OCI-LY1 (cell line): ENCODE measurements at regions not wholly inside any gene's neighbourhood (a gene's known extent, or its start where the extent isn't known, plus 50 kb on each side); places are given as distances from the start of the nearest gene placed in this dataset.
"Not testable (repeated sequence)": the region's sequence is repeated elsewhere in the genome, so short reads cannot be mapped to it uniquely, and the experiment has no call there.

Source experiments
- H2AFZ ChIP-seq: fragments of 200-600 bp; sonication (generic), shearing (Covaris generic); 2 replicates; pipeline ENCODE4 v1.6.0; 2014; ENCODE audit warnings: antibody characterized with exemption, mild to moderate bottlenecking, low read length
- H3F3A ChIP-seq: fragments of 200-600 bp; sonication (generic), shearing (Covaris generic); 2 replicates; pipeline ENCODE4 v1.6.0; 2014; ENCODE audit warnings: mild to moderate bottlenecking, antibody characterized with exemption, low read length, moderate library complexity; ENCODE audit not compliant: insufficient read depth
- H3K27ac ChIP-seq: fragments of 200-600 bp; sonication (generic); 2 replicates; pipeline ENCODE4 v1.5.1; 2014; ENCODE audit warnings: low read length, mixed run types, mild to moderate bottlenecking, low read depth; ENCODE audit not compliant: poor library complexity, severe bottlenecking
- H3K27me3 ChIP-seq: fragments of 200-600 bp; sonication (generic); 2 replicates; pipeline ENCODE4 v1.6.0; 2014; ENCODE audit warnings: antibody characterized with exemption, mild to moderate bottlenecking, low read length, moderate library complexity; ENCODE audit not compliant: insufficient read depth
- H3K36me3 ChIP-seq: fragments of 200-600 bp; sonication (generic); 2 replicates; pipeline ENCODE4 v1.6.1; 2014; ENCODE audit warnings: mild to moderate bottlenecking, antibody characterized with exemption, low read length, moderate library complexity, mixed read lengths; ENCODE audit not compliant: insufficient read depth
- H3K4me1 ChIP-seq: fragments of 200-600 bp; sonication (generic); 2 replicates; pipeline ENCODE4 v1.5.1; 2014; ENCODE audit warnings: mild to moderate bottlenecking, low read length, moderate library complexity; ENCODE audit not compliant: insufficient read depth, severe bottlenecking
- H3K4me2 ChIP-seq: fragments of 200-600 bp; sonication (generic), shearing (Covaris generic); 2 replicates; pipeline ENCODE4 v1.6.1; 2014; ENCODE audit warnings: low read length
- H3K4me3 ChIP-seq: fragments of 200-600 bp; sonication (generic); 2 replicates; pipeline ENCODE4 v1.5.1; 2014; ENCODE audit warnings: low read length, low read depth, mild to moderate bottlenecking, mixed read lengths; ENCODE audit not compliant: poor library complexity, severe bottlenecking
- H3K79me2 ChIP-seq: fragments of 200-600 bp; shearing (Covaris generic); 2 replicates; pipeline ENCODE4 v1.6.1; 2016; ENCODE audit warnings: mixed run types, low read length, mixed read lengths; ENCODE audit not compliant: insufficient read depth
- H3K9ac ChIP-seq: fragments of 200-600 bp; sonication (generic), shearing (Covaris generic); 2 replicates; pipeline ENCODE4 v1.6.1; 2014; ENCODE audit warnings: mild to moderate bottlenecking, low read length, mixed read lengths
- H3K9me2 ChIP-seq: fragments of 200-600 bp; sonication (generic), shearing (Covaris generic); 2 replicates; pipeline ENCODE4 v1.6.1; 2014; ENCODE audit warnings: low read depth, mild to moderate bottlenecking, low read length, mixed read lengths
- H3K9me3 ChIP-seq: fragments of 200-600 bp; shearing (Covaris generic); 2 replicates; pipeline ENCODE4 v1.6.1; 2014; ENCODE audit warnings: low read length, mixed read lengths
- H4K20me1 ChIP-seq: fragments of 200-600 bp; sonication (generic), shearing (Covaris generic); 2 replicates; pipeline ENCODE4 v1.6.0; 2016; ENCODE audit warnings: mild to moderate bottlenecking, low read length; ENCODE audit not compliant: insufficient read depth

DNA sequence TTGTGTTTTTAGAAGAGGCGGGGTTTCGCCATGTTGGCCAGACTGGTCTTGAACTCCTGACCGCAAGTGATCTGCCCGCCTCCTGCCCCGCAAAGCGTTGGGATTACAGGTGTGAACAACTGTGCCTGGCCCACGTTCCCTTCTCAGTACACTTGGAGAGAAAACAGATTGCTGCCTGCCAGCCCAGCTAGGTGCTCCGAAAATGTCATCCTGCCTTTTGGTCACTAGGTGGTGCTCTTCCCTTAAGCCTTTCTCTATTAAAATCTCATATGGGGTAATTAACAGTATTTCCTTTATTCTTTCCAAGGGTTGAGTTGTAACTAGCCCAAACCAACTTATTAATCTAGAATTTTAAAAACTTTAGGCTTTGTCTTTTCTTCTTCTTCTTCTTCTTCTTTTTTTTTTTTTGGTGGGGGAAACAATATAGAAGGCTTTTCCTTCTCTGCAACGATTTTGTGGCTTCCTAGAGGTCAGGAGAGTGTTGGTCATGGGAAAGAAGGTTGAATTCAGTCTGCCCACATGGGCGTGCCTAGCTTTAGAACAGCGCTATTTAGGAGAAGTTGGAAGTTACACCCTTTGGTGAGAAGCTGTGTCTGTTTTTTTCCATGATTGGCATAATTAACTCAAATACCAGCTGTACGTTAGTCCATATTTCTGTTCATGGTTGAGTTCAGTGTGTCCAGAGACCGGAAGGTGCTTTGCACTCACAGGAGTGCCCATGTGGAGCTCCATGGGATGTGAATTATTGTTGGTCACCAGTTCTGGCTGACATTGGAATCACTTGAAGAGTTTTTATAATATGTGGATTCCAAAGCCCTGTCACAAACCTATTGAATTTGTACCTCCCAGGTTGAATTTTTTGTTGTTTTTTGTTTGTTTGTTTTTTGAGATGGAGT, 110.1 kb downstream of the LAT start:
- H3K27ac ChIP-seq, H3K9me2 ChIP-seq, H3K36me3 ChIP-seq, H2AFZ ChIP-seq, H3K4me2 ChIP-seq, H3K4me1 ChIP-seq, H3F3A ChIP-seq, H4K20me1 ChIP-seq, H3K27me3 ChIP-seq, H3K4me3 ChIP-seq, H3K9me3 ChIP-seq, H3K9ac ChIP-seq, H3K79me2 ChIP-seq: not testable (repeated sequence)

DNA sequence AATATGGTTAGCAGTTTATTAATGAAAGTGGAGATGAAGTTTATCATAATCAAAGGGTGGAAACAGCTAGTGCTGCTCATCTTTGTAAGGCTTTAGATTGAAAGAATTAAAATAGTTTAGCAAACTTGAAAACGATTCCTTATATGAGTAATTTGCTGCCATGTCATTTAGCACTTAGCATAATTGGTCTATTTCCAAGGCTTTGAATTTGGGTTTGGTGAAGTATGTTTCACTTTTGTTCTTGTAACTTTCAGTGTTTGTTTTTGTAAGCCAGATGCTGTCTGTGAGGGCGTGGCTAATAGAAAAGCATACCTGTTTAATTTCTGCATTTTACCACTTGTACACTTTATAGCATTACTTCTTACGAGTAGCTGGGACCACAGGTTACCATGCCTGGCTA, 109.5 kb downstream of the LAT start:
- not testable (repeated sequence) for H3K27ac ChIP-seq, H2AFZ ChIP-seq, H3K9ac ChIP-seq, H3K79me2 ChIP-seq, H4K20me1 ChIP-seq, H3K4me1 ChIP-seq, H3K27me3 ChIP-seq, H3F3A ChIP-seq, H3K9me2 ChIP-seq, H3K4me3 ChIP-seq, H3K4me2 ChIP-seq, H3K36me3 ChIP-seq, H3K9me3 ChIP-seq

DNA sequence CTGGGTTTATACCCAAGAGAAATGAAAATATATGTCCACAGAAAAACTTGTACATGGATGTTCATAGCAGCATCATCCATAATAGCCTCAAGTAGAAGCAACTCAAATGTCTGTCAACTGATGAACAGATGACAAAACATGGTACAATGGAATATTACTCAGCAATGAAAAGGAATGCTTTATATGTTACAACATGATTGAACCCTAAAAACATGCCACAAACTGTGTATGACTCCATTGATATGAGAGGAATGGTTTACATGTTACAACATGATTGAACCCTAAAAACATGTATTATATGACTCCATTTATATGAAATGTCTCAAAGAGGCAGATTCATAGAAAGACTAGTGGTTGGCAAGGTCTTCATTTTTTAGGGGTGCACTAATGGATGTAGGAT, 104.8 kb downstream of the LAT start:
- H2AFZ ChIP-seq, H3F3A ChIP-seq, H3K4me3 ChIP-seq, H3K27ac ChIP-seq, H3K9ac ChIP-seq, H4K20me1 ChIP-seq, H3K36me3 ChIP-seq, H3K9me2 ChIP-seq, H3K27me3 ChIP-seq, H3K4me1 ChIP-seq, H3K4me2 ChIP-seq, H3K79me2 ChIP-seq, H3K9me3 ChIP-seq: not testable (repeated sequence)

DNA sequence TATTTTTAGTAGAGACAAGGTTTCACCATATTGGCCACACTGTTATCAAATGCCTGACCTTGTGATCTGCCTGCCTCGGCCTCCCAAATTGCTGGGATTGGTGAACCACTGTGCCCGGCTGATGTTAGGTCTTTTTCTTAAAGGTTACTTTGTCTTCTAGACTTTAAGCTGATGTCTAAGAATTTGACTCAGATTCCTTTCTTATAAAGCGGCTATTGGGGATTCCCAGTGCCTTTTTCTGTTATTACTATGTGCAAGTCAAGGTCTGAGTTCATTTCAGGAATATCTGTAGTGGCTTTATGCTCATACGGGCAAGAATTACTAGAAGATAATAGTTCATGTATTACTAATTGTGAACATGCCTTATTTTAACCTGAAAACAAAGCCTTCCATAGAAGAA, 102.8 kb downstream of the LAT start:
- not testable (repeated sequence) for H3K4me2 ChIP-seq, H3K4me3 ChIP-seq, H3K79me2 ChIP-seq, H3F3A ChIP-seq, H3K9me2 ChIP-seq, H4K20me1 ChIP-seq, H3K4me1 ChIP-seq, H3K9ac ChIP-seq, H3K36me3 ChIP-seq, H3K9me3 ChIP-seq, H3K27me3 ChIP-seq, H3K27ac ChIP-seq, H2AFZ ChIP-seq

DNA sequence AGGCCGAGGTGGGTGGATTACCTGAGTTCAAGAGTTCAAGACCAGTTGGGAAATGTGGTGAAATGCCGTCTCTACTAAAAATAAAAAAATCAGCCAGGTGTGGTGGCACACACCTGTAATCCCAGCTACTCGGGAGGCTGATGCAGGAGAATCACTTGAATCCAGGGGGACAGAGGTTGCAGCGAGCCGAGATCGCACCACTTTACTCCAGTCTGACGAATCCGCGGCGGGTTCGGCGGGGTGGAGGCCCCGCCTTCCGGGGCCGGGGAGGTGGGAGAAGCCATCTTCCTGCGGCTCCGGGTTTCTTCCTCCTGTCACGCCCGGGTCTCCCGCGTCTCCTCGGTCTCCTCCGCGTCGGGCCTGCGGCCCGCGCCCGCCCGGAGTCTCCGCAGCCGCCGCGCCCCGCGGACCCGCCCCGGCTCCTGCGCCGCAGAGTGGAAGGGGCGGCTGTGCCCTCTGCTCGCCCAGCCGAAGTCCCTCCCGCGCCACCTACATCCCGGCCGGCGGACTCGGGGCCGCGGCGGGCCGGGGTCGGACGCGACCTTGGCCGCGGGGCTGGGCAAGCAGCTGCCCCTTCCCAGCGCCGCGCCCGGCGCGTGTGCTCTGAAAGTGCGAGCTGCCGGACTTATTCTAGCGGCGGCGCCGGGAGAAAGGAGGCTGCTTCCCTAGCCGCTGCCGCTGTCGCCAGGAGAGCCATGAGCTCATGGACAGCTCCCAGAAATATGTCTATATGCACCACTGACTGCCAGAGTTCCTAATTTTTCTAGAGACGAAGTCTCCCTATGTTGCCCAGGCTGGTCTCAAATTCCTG, 97.2 kb downstream of the LAT start:
- H4K20me1 ChIP-seq, H2AFZ ChIP-seq, H3K27ac ChIP-seq, H3F3A ChIP-seq, H3K9me3 ChIP-seq, H3K9me2 ChIP-seq, H3K36me3 ChIP-seq, H3K4me1 ChIP-seq, H3K79me2 ChIP-seq, H3K9ac ChIP-seq, H3K27me3 ChIP-seq: not testable (repeated sequence)
- Histone ChIP-seq H3K4me2 (peak overlapping the region; percentile 50; the same call in 1 of the 2 replicates), H3K4me3 (peak overlapping the region; percentile 50)

DNA sequence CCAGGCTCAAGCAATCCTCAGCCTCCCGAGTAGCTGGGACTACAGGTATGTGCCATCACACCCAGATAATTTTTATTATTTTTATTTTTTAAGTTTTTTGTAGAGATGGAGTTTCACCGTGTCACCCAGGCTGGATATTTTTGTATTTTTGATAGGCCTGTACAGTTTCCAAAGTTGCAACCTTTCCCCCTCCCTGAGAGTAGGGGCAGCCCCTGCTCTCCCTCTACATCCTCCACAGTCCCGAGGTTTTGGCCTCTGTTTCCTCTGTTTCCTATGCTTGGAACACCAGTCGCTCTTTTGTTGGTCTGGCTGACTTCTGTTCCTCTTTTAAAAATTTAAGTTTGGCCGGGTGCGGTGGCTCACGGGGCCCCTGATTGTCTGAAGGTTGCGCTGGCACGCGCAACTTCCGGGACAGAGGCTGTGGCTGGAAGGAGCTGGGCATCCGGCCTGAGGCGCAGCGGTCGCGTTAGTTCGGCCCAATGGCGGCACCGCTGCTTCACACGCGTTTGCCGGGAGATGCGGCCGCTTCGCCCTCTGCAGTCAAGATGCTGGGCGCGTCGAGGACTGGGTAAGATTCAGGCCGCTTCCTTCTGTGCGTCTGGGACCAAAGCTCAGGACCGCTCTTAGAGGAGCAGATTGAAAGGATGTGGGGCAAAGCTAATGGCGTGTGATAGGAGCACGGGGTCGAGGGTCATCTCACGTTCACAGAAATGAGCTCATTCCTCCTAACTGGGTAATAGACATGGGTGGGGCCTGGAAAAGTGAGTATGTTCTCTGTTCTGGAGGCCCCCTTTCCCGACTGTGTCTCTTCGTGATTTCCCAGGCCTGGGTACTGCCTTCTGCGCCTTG, 89.9 kb downstream of the LAT start:
- H3K9me3 ChIP-seq, H3F3A ChIP-seq, H3K36me3 ChIP-seq, H3K27me3 ChIP-seq, H3K9me2 ChIP-seq, H2AFZ ChIP-seq, H3K79me2 ChIP-seq, H4K20me1 ChIP-seq: not testable (repeated sequence)
- H3K9ac ChIP-seq, result peak overlapping the region; percentile 77
- H3K4me3 ChIP-seq, result peak overlapping the region; percentile 71
- H3K4me1 ChIP-seq, result peaks cover 16% of the 10 kb centered on the region
- H3K4me2 ChIP-seq, result peak overlapping the region; percentile 76
- H3K27ac ChIP-seq, result peak overlapping the region; percentile 72

DNA sequence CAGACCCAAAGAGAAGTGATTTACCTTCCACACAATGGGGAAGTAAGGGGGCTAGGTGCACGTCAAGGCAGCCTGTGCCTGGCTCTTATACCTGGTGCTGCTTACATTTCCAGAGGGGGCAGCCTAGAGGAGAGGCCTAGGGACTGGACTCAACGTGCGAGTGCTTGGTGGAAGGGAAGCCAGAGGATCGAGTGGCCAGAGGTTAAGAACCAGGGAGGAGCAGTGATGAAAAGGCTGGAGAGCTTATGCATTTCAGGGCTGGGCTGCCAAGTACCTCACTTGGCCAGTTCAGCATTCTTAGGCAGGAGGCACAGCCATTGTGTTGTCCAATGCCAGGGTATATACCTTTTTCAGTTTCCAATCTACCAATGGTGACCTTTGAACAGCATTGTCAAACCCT, 77.4 kb downstream of the LAT start:
- H2AFZ ChIP-seq, H3K27me3 ChIP-seq, H3K9me2 ChIP-seq, H3K4me1 ChIP-seq, H3F3A ChIP-seq, H3K4me3 ChIP-seq, H3K79me2 ChIP-seq, H3K9me3 ChIP-seq, H3K4me2 ChIP-seq, H3K36me3 ChIP-seq, H3K27ac ChIP-seq, H3K9ac ChIP-seq, H4K20me1 ChIP-seq: not testable (repeated sequence)
